T-helper 1 cell treated with Interleukin-12 subunit alpha and Interleukin-12 subunit beta and Interleukin-4 antibody, amounts not matched to agents 30 ng/mL and 1 ng/mL, for 36 hours (primary cell): ENCODE measurements at regions not wholly inside any gene's neighbourhood (a gene's known extent, or its start where the extent isn't known, plus 50 kb on each side); places are given as distances from the start of the nearest gene placed in this dataset.
"Not testable (repeated sequence)": the region's sequence is repeated elsewhere in the genome, so short reads cannot be mapped to it uniquely, and the experiment has no call there.

Source experiments
- intact Hi-C: fragments of 100-400 bp; cut with micrococcal nuclease; formaldehyde crosslinking; loops from one replicate; pipeline ENCODE4 v1.15.1; 2024

- intact Hi-C loops, result no loop called here
Observed at GRCh38 chr1:245062741-245063305, 92.0 kb upstream of the KIF26B start.

GRCh38 chr1:245061808-245062207 is 93.0 kb upstream of the KIF26B start:
- intact Hi-C loops, result not testable (repeated sequence)

- intact Hi-C loops, result no loop called here
Observed at GRCh38 chr1:245060684-245061374, 94.0 kb upstream of the KIF26B start.

- intact Hi-C loops, result no loop called here
Observed at GRCh38 chr1:245059806-245060424, 94.9 kb upstream of the KIF26B start.

- intact Hi-C loops, result no loop called here
Observed at GRCh38 chr1:245058882-245059281, 95.9 kb upstream of the KIF26B start.

- intact Hi-C loops, result no loop called here
Observed at GRCh38 chr1:245058436-245058835, 96.3 kb upstream of the KIF26B start.

- intact Hi-C loops, result no loop called here
Observed at GRCh38 chr1:245056913-245057312, 97.9 kb upstream of the KIF26B start.

GRCh38 chr1:245056296-245056695 is 98.5 kb upstream of the KIF26B start:
- intact Hi-C loops, result not testable (repeated sequence)

- intact Hi-C loops, result no loop called here
Observed at GRCh38 chr1:245055752-245056151, 99.0 kb upstream of the KIF26B start.

GRCh38 chr1:245054507-245055270 is 100.1 kb upstream of the KIF26B start:
- intact Hi-C loops, result no loop called here

GRCh38 chr1:245054105-245054504 is 100.7 kb upstream of the KIF26B start:
- intact Hi-C loops, result no loop called here

GRCh38 chr1:245052258-245052657 is 102.5 kb upstream of the KIF26B start:
- intact Hi-C loops, result no loop called here

- intact Hi-C loops, result no loop called here
Observed at GRCh38 chr1:245051349-245052221, 103.2 kb upstream of the KIF26B start.

- intact Hi-C loops, result no loop called here
Observed at GRCh38 chr1:245046769-245047168, 108.0 kb upstream of the KIF26B start.

GRCh38 chr1:245046315-245046714 is 108.5 kb upstream of the KIF26B start:
- intact Hi-C loops, result no loop called here

GRCh38 chr1:245045087-245045881 is 109.5 kb upstream of the KIF26B start:
- intact Hi-C loops, result no loop called here

- intact Hi-C loops, result loop anchor here (5.0 kb wide), 3 partner anchors 126 to 581 kb away; partner anchors contain the start of gene CATSPERE
Observed at GRCh38 chr1:245043611-245043940, 111.2 kb upstream of the KIF26B start.

- intact Hi-C loops, result loop anchor here (5.0 kb wide), 3 partner anchors 124 to 579 kb away; partner anchors contain the start of gene CATSPERE
Observed at GRCh38 chr1:245041058-245041698, 113.6 kb upstream of the KIF26B start.

GRCh38 chr1:245039196-245039595 is 115.6 kb upstream of the KIF26B start:
- intact Hi-C loops, result no loop called here

GRCh38 chr1:245036102-245036501 is 118.7 kb upstream of the KIF26B start:
- intact Hi-C loops, result no loop called here
